ENCODE measurements at regions not wholly inside any gene's neighbourhood (a gene's known extent, or its start where the extent isn't known, plus 50 kb on each side); places are given as distances from the start of the nearest gene placed in this dataset.
A peak's percentile ranks its signal among the peaks of the same experiment; 100 is the strongest.

- H4K20me1 ChIP-seq (replicated peaks; ENCODE audit: control insufficient read depth, insufficient read depth, low read length): no peaks in the 10 kb centered on the region
- H3K36me3 ChIP-seq (ENCODE audit: control insufficient read depth, insufficient read depth, low read length): no peaks in the 10 kb centered on the region
- no TSS peak for BruUV-seq (replicated peaks)
- no peak for TF ChIP-seq FOSL1 (tag; conservative IDR thresholded peaks at IDR 0.05)
- no peak for TF ChIP-seq THRAP3 (IDR thresholded peaks at IDR 0.05; ENCODE audit: borderline replicate concordance)
- no peak for TF ChIP-seq ZNF655 (CRISPR knock-in tag; IDR thresholded peaks at IDR 0.05)
- TF ChIP-seq ZNF140 (CRISPR knock-in tag; IDR thresholded peaks at IDR 0.05): no peak
- no peaks in the 10 kb centered on the region for H3K27me3 ChIP-seq (ENCODE audit: control insufficient read depth in 2 of 2, insufficient read depth in 2 of 2, low read length in 2 of 2)
- no peak overlapping the region for H3K4me3 ChIP-seq
- intact Hi-C loops (cut with micrococcal nuclease): no loop called here
- peaks cover 0 to 5% of the 10 kb centered on the region in 2 experiments; a peak in 2 of 5 replicates for H3K4me1 ChIP-seq (replicated peaks in 1 of 2; ENCODE audit: control insufficient read depth in 2 of 2, insufficient read depth in 2 of 2, low read length in 2 of 2)
- POLR2A ChIA-PET: no interaction called here
- in situ Hi-C loops (cut with MboI): no loop called here
- no peaks in the 10 kb centered on the region for H3K79me2 ChIP-seq (ENCODE audit: control insufficient read depth, insufficient read depth, low read length)
- H3K4me2 ChIP-seq (ENCODE audit: insufficient read depth, low read length): no peak overlapping the region
- H2AFZ ChIP-seq (ENCODE audit: low read depth, low read length): no peak overlapping the region
- WGBS (ENCODE audit: insufficient coverage, low coverage, missing lambda C conversion rate): 55% methylated on average over 10 of the region's 10 CpGs
- CTCF ChIA-PET (ENCODE audit: low intra/inter-chr PET ratio): no interaction called here
- no peaks in the 10 kb centered on the region for H3K9me1 ChIP-seq (ENCODE audit: control insufficient read depth, insufficient read depth, low read length)
- peak overlapping the region in 1 of 2 experiments; percentile 36; a peak in 1 of 4 replicates for H3K9ac ChIP-seq (ENCODE audit: insufficient read depth in 1 of 2, low read depth in 2 of 2, low read length in 2 of 2)
- FAIRE-seq: peak; percentile 56
- H3K9me3 ChIP-seq (replicated peaks; ENCODE audit: control insufficient read depth, insufficient read depth, low read depth, low read length): no peaks in the 10 kb centered on the region
- ATAC-seq: no peak; the same call in 2 of the 3 replicates
- H3K27ac ChIP-seq (ENCODE audit: extremely low read depth, low read depth, low read length): no peak overlapping the region; the same call in 2 of the 3 replicates
- peak in 1 of 4 experiments; percentile 3 for DNase-seq (ENCODE audit: extremely low read depth in 1 of 4, low spot score in 3 of 4)
Observed at GRCh38 chr15:66965201-66965900, 100.1 kb upstream of the SMAD3 start.
